ENCODE measurements at regions not wholly inside any gene's neighbourhood (a gene's known extent, or its start where the extent isn't known, plus 50 kb on each side); places are given as distances from the start of the nearest gene placed in this dataset.

DNA sequence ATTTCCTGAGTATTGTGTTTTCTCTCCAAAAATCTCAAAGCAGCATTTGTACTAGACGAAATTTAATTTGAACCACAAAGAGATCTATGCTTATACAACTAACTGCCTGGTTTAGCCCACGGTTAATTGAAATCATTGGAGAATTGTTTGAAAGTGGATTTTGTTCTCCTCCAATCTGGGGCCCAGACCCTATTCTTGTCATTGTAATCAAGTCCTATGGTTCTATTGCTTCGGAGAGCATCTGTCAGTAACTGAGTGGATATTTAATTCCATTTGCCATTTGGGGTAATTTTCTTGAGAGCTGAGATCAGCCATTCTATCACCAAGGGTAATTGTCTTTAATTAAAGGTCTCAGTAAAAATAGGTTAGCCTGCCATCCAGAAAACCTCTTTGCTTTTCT is 117.0 kb upstream of the KCNG1 start:
- Mint-ChIP-seq H3K36me3 (no peaks in the 10 kb centered on the region), H3K4me1 (peaks cover 0 to 5% (median 0%) of the 10 kb centered on the region in 4 donors), H3K27ac (no peak overlapping the region), H3K9me3 (peaks cover 0 to 1% (median 0%) of the 10 kb centered on the region in 7 donors), H3K4me3 (no peak overlapping the region), H3K27me3 (peaks cover 29% of the 10 kb centered on the region)
- H3K36me3 ChIP-seq (ENCODE audit: control insufficient read depth, insufficient read depth, low read length) = no peaks in the 10 kb centered on the region
- no peaks in the 10 kb centered on the region for H3K9me3 ChIP-seq (ENCODE audit: control insufficient read depth in 2 of 2, low read length in 2 of 2)
- no peak overlapping the region for H3K4me3 ChIP-seq (ENCODE audit: low read depth, low read length)
- H3K27ac ChIP-seq (ENCODE audit: insufficient read depth, low read length, poor library complexity, severe bottlenecking) = no peak overlapping the region
- H3K27me3 ChIP-seq (ENCODE audit: control insufficient read depth, insufficient read depth, low read length) = peaks cover 5% of the 10 kb centered on the region
- no peak for ATAC-seq (ENCODE audit: low read depth in 2 of 2)
- H3K4me1 ChIP-seq (ENCODE audit: control insufficient read depth, insufficient read depth, low read length, poor library complexity, severe bottlenecking) = no peaks in the 10 kb centered on the region
- no peak for DNase-seq

- no peak for DNase-seq
- H3K27ac ChIP-seq (ENCODE audit: insufficient read depth, low read length, poor library complexity, severe bottlenecking) = no peak overlapping the region
- Mint-ChIP-seq H3K36me3 (no peaks in the 10 kb centered on the region), H3K9me3 (peaks cover 0 to 1% (median 0%) of the 10 kb centered on the region in 7 donors), H3K4me1 (peaks cover 0 to 5% (median 0%) of the 10 kb centered on the region in 4 donors), H3K4me3 (no peak overlapping the region), H3K27me3 (peaks cover 36% of the 10 kb centered on the region), H3K27ac (no peak overlapping the region)
- no peaks in the 10 kb centered on the region for H3K4me1 ChIP-seq (ENCODE audit: control insufficient read depth, insufficient read depth, low read length, poor library complexity, severe bottlenecking)
- H3K4me3 ChIP-seq (ENCODE audit: low read depth, low read length) = no peak overlapping the region
- no peaks in the 10 kb centered on the region for H3K36me3 ChIP-seq (ENCODE audit: control insufficient read depth, insufficient read depth, low read length)
- peaks cover 2% of the 10 kb centered on the region for H3K27me3 ChIP-seq (ENCODE audit: control insufficient read depth, insufficient read depth, low read length)
- ATAC-seq (ENCODE audit: low read depth in 2 of 2) = no peak
- H3K9me3 ChIP-seq (ENCODE audit: control insufficient read depth in 2 of 2, low read length in 2 of 2) = no peaks in the 10 kb centered on the region
Observed at GRCh38 chr20:51138576-51138975, 115.7 kb upstream of the KCNG1 start.

GRCh38 chr20:51137461-51137860 is 114.6 kb upstream of the KCNG1 start:
- H3K4me1 ChIP-seq (ENCODE audit: control insufficient read depth, insufficient read depth, low read length, poor library complexity, severe bottlenecking) = no peaks in the 10 kb centered on the region
- no peaks in the 10 kb centered on the region for H3K36me3 ChIP-seq (ENCODE audit: control insufficient read depth, insufficient read depth, low read length)
- H3K4me3 Mint-ChIP-seq = no peak overlapping the region

DNA sequence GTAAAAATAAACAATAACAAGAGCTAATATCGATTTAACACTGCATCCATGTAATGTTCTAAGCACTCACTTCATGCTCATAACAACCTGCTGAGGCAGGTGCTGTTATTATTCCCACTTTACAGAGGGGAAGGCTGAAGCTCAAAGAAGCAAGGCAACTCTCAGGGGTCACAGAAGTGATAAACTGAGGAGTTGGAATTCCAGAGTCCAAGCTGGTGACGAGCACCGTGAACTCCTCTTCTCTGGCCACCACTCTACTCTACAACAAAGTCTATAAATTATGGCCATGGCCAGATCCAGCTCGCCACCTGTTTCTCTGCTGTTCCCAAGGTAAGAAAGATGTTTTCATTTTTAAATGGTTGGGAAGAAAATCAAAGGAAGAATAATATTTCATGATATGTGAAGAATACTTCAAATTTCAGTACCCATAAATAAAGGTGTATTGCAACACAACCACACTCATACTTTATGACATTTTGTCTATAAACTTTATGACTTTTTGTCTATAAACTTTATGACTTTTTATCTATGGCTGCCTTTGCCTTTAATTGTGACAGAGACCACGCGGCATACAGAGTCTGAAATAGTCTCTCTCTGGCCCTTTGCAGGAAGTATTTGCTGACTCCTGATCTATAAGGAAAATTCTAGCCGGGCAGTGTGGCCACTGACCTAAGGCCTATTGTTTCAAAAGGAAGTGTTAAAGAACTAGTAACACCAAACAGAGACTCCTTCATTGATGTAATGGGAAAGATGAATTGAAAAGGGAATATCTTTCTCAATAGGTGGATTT is 113.2 kb upstream of the KCNG1 start:
- DNase-seq (no peak), ATAC-seq (ENCODE audit: low read depth in 2 of 2) (no peak)
- H3K36me3 Mint-ChIP-seq = no peaks in the 10 kb centered on the region
- peaks cover 0 to 5% (median 0%) of the 10 kb centered on the region in 4 donors for H3K4me1 Mint-ChIP-seq
- Histone ChIP-seq H3K9me3 (ENCODE audit: control insufficient read depth in 2 of 2, low read length in 2 of 2) (no peaks in the 10 kb centered on the region), H3K27ac (ENCODE audit: insufficient read depth, low read length, poor library complexity, severe bottlenecking) (no peak overlapping the region), H3K4me1 (ENCODE audit: control insufficient read depth, insufficient read depth, low read length, poor library complexity, severe bottlenecking) (no peaks in the 10 kb centered on the region), H3K27me3 (ENCODE audit: control insufficient read depth, insufficient read depth, low read length) (no peaks in the 10 kb centered on the region), H3K4me3 (ENCODE audit: low read depth, low read length) (no peak overlapping the region), H3K36me3 (ENCODE audit: control insufficient read depth, insufficient read depth, low read length) (no peaks in the 10 kb centered on the region)
- H3K9me3 Mint-ChIP-seq = peaks cover 0 to 1% (median 0%) of the 10 kb centered on the region in 7 donors
- peaks cover 36% of the 10 kb centered on the region for H3K27me3 Mint-ChIP-seq
- H3K27ac Mint-ChIP-seq = no peak overlapping the region
- no peak overlapping the region for H3K4me3 Mint-ChIP-seq

More at GRCh38 chr20:51137461-51137860, 114.6 kb upstream of the KCNG1 start:
- ATAC-seq (ENCODE audit: low read depth in 2 of 2) (no peak), DNase-seq (no peak)
- Histone ChIP-seq H3K27ac (ENCODE audit: insufficient read depth, low read length, poor library complexity, severe bottlenecking) (no peak overlapping the region), H3K27me3 (ENCODE audit: control insufficient read depth, insufficient read depth, low read length) (no peaks in the 10 kb centered on the region), H3K9me3 (ENCODE audit: control insufficient read depth in 2 of 2, low read length in 2 of 2) (no peaks in the 10 kb centered on the region), H3K4me3 (ENCODE audit: low read depth, low read length) (no peak overlapping the region)
- no peak overlapping the region for H3K27ac Mint-ChIP-seq
- peaks cover 0 to 5% (median 0%) of the 10 kb centered on the region in 4 donors for H3K4me1 Mint-ChIP-seq
- peaks cover 34% of the 10 kb centered on the region for H3K27me3 Mint-ChIP-seq
- H3K36me3 Mint-ChIP-seq = no peaks in the 10 kb centered on the region
- peaks cover 0 to 1% (median 0%) of the 10 kb centered on the region in 7 donors for H3K9me3 Mint-ChIP-seq

GRCh38 chr20:51134405-51134804 is 111.5 kb upstream of the KCNG1 start:
- DNase-seq (no peak), ATAC-seq (ENCODE audit: low read depth in 2 of 2) (no peak)
- no peaks in the 10 kb centered on the region for H3K36me3 Mint-ChIP-seq
- Histone ChIP-seq H3K4me1 (ENCODE audit: control insufficient read depth, insufficient read depth, low read length, poor library complexity, severe bottlenecking) (no peaks in the 10 kb centered on the region), H3K27me3 (ENCODE audit: control insufficient read depth, insufficient read depth, low read length) (no peaks in the 10 kb centered on the region), H3K4me3 (ENCODE audit: low read depth, low read length) (no peak overlapping the region), H3K9me3 (ENCODE audit: control insufficient read depth in 2 of 2, low read length in 2 of 2) (no peaks in the 10 kb centered on the region), H3K27ac (ENCODE audit: insufficient read depth, low read length, poor library complexity, severe bottlenecking) (no peak overlapping the region), H3K36me3 (ENCODE audit: control insufficient read depth, insufficient read depth, low read length) (no peaks in the 10 kb centered on the region)
- peaks cover 0 to 5% (median 0%) of the 10 kb centered on the region in 4 donors for H3K4me1 Mint-ChIP-seq
- H3K9me3 Mint-ChIP-seq = no peaks in the 10 kb centered on the region
- no peak overlapping the region for H3K27ac Mint-ChIP-seq
- no peak overlapping the region for H3K4me3 Mint-ChIP-seq
- peaks cover 38% of the 10 kb centered on the region for H3K27me3 Mint-ChIP-seq

- no peaks in the 10 kb centered on the region for H3K36me3 ChIP-seq (ENCODE audit: control insufficient read depth, insufficient read depth, low read length)
- Mint-ChIP-seq H3K27me3 (peaks cover 54% of the 10 kb centered on the region), H3K4me3 (no peak overlapping the region), H3K9me3 (no peaks in the 10 kb centered on the region), H3K4me1 (peaks cover 0 to 5% (median 1%) of the 10 kb centered on the region in 4 donors), H3K27ac (no peak overlapping the region), H3K36me3 (no peaks in the 10 kb centered on the region)
- no peaks in the 10 kb centered on the region for H3K4me1 ChIP-seq (ENCODE audit: control insufficient read depth, insufficient read depth, low read length, poor library complexity, severe bottlenecking)
- H3K27me3 ChIP-seq (ENCODE audit: control insufficient read depth, insufficient read depth, low read length) = no peaks in the 10 kb centered on the region
- no peaks in the 10 kb centered on the region for H3K9me3 ChIP-seq (ENCODE audit: control insufficient read depth in 2 of 2, low read length in 2 of 2)
- H3K27ac ChIP-seq (ENCODE audit: insufficient read depth, low read length, poor library complexity, severe bottlenecking) = no peak overlapping the region
- no peak overlapping the region for H3K4me3 ChIP-seq (ENCODE audit: low read depth, low read length)
- no peak for DNase-seq
- no peak for ATAC-seq (ENCODE audit: low read depth in 2 of 2)
Observed at GRCh38 chr20:51132279-51132678, 109.4 kb upstream of the KCNG1 start.

DNA sequence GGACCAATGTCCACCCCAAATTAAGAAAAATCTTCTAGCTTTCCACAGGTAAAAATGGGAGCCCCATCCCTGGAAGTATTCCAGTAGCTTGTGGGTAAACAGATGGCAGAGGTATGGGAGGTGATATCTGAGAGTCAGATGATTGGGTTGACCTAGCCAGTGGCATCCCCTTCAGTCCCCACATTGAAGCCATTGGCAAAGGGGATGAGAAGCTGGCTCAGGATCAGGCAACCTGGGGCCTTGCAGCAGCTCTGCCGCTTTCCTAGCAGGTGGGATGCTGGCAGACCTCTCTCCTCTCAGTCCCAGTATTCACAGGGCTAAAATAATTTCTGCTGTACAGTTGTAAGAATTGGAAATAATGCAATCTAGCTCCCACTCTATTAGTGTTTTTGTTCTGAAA is 108.9 kb upstream of the KCNG1 start:
- Histone ChIP-seq H3K27ac (ENCODE audit: insufficient read depth, low read length, poor library complexity, severe bottlenecking) (no peak overlapping the region), H3K27me3 (ENCODE audit: control insufficient read depth, insufficient read depth, low read length) (no peaks in the 10 kb centered on the region), H3K4me1 (ENCODE audit: control insufficient read depth, insufficient read depth, low read length, poor library complexity, severe bottlenecking) (no peaks in the 10 kb centered on the region), H3K36me3 (ENCODE audit: control insufficient read depth, insufficient read depth, low read length) (no peaks in the 10 kb centered on the region), H3K4me3 (ENCODE audit: low read depth, low read length) (no peak overlapping the region), H3K9me3 (ENCODE audit: control insufficient read depth in 2 of 2, low read length in 2 of 2) (no peaks in the 10 kb centered on the region)
- no peaks in the 10 kb centered on the region for H3K9me3 Mint-ChIP-seq
- DNase-seq = no peak
- no peak overlapping the region for H3K4me3 Mint-ChIP-seq
- H3K27me3 Mint-ChIP-seq = peaks cover 55% of the 10 kb centered on the region
- ATAC-seq (ENCODE audit: low read depth in 2 of 2) = no peak
- H3K4me1 Mint-ChIP-seq = peaks cover 0 to 5% (median 1%) of the 10 kb centered on the region in 4 donors
- no peak overlapping the region for H3K27ac Mint-ChIP-seq
- H3K36me3 Mint-ChIP-seq = no peaks in the 10 kb centered on the region

Data from CD4-positive, CD25-positive, alpha-beta regulatory T cell (primary cell).